HG03469 (cell line): ENCODE measurements at regions not wholly inside any gene's neighbourhood (a gene's known extent, or its start where the extent isn't known, plus 50 kb on each side); places are given as distances from the start of the nearest gene placed in this dataset.

ENCODE experiments used
- ATAC-seq: cut with Tn5 transposase; IDR thresholded peaks from one replicate; pipeline ENCODE4 v1.9.1; 2021; ENCODE audit warnings: mild to moderate bottlenecking, moderate library complexity, moderate number of reproducible peaks; ENCODE audit not compliant: unreplicated experiment

- no peak for ATAC-seq
Observed at GRCh38 chr10:4070184-4070583, 285.2 kb upstream of the KLF6 start.

- no peak for ATAC-seq
Observed at GRCh38 chr10:4069491-4069890, 284.5 kb upstream of the KLF6 start.

GRCh38 chr10:4068629-4069028, 283.6 kb upstream of the KLF6 start:
- ATAC-seq, result no peak

GRCh38 chr10:4067931-4068561, 283.0 kb upstream of the KLF6 start:
- no peak for ATAC-seq

- ATAC-seq, result no peak
Observed at GRCh38 chr10:4067531-4067930, 282.5 kb upstream of the KLF6 start.

- no peak for ATAC-seq
Observed at GRCh38 chr10:4066581-4067390, 281.8 kb upstream of the KLF6 start.

GRCh38 chr10:4064489-4064888, 279.5 kb upstream of the KLF6 start:
- no peak for ATAC-seq

- no peak for ATAC-seq
Observed at GRCh38 chr10:4063717-4064116, 278.7 kb upstream of the KLF6 start.

- no peak for ATAC-seq
Observed at GRCh38 chr10:4062751-4063150, 277.7 kb upstream of the KLF6 start.

DNA sequence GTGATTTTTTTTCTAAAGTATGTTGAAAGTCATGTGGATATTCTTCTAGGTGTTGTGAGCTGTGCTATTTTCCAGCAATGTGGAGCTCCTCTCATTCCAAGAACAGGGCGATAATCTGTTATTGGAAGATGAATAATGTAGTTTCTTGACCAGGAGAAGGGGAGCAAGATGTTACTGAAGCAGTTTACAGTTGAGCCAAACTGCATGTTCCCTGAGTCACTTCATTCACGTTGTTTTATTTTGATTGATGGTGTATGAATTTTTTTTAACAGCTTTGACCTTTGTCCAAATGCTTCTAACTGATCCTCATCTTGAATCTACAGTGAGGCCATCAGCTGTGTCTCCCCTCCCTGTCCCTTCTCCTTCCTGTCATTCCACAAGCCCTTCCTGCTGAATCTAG, 277.1 kb upstream of the KLF6 start:
- no peak for ATAC-seq

GRCh38 chr10:4061441-4061951, 276.5 kb upstream of the KLF6 start:
- ATAC-seq, result no peak

DNA sequence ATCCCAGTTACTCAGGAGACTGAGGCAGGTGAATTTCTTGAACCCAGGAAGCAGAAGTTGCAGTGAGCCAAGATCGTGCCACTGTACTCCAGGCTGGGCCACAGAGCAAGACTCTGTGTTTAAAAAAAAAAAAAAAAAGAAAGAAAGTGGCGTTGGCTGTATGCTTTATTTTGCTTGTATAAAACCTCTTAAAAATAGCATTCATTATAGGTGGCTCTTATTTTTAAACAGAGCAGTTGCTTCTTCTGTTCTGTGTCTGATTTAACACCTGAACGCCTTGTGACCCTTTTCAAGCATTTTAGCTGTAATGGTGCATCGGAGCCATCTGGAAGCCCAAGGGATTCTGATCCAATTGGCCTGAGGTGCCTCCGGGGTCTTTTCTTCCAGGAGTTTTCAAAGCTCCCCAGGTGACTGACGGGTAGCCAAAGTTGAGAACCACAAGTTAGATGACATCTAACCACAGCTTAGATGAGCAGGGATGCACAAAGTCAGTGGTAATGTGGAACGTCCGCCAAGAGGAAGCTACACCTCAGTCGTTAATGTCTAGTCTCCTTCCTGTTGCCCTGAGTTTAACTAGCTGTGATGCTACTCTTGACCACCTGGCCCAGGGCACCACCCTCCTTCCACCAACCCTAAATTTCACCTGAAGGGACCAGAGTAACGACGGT, 274.6 kb upstream of the KLF6 start:
- ATAC-seq, result no peak

GRCh38 chr10:4058514-4059029, 273.6 kb upstream of the KLF6 start:
- no peak for ATAC-seq

DNA sequence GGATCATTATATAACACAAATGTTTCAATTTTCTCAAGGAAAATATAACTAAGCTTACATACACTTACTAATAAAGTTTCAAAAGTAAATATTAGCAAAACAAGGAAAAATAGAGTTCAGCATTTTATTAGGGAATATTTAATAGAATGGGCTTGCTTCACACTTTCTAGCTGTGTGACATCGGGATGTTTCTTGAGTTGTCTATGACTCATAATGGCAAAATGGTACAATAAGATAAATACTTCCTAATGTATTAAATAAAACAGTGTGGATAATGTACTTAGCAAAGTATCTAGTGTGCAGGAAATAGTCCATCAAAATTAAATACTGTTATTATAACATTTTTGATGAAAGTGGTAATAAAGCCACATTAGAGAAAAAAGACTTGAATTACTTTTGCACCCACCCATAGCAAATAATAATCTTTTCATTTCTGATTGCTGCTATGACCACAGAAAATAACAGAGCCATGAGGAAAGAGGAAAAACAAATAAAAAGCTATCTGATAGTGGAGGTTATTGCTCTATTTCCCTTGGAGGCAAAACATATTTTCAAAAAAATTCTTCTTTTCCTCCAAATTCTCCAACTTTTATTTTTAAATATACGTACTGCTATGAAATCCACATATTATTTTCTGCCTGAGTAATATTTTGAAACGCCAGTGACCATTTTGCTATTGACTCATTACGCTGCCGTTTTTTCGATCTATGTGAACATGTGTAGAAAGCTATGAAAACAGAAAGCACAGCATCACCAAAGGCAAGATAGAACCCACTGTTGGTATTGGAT, 272.9 kb upstream of the KLF6 start:
- no peak for ATAC-seq

DNA sequence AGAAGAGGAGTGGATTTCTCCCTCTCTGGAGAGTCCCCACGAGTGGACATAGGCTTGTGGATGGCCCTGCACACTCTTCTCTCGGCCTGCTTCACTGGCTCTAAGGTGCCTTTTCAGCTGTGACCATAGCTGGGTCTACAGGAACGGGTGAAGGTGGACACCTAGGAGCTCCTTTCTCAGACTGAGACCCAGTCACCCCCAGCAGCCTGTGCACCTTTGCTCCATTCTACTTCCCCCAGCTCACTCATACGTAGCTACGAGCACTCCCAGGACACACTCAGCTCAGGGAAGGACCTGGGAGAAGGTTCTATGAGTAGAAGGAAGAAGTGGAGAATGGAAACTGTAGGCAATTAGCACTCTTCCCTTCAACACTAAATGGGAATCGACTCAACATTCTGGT, 272.0 kb upstream of the KLF6 start:
- no peak for ATAC-seq

DNA sequence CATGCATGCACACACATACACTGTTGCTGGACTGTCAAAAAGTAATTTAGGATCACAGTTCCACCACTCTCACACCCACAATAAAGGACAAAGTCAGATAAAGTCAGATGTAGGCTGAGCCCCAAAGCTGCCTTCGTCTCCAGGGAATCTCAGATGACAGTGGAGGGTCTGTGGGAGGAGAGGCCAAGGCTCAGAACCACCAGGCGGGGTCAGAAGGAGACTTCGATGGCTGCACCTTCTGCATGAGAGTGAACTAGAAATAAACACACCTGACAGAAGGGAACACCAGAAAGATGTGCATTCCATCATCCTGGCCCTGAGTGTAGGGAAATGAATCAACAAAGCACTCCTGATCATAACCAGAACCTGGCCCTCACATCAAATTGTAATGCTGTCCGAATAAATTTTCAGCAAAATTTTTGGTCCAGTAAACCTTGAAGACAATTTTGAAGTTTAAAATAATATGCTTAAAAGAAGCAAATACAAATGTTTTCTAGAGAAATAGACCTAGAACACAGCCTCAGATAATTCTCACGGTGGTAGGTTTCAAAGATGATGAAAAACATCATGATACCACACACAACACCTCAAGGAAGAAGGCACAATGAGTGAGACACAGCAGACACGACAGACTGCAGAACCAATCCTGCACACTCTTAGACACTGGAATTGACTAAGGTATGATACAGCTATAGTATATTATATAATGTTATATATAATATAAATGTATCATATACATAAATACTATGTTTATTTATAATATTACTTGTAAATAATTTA, 269.8 kb upstream of the KLF6 start:
- no peak for ATAC-seq

DNA sequence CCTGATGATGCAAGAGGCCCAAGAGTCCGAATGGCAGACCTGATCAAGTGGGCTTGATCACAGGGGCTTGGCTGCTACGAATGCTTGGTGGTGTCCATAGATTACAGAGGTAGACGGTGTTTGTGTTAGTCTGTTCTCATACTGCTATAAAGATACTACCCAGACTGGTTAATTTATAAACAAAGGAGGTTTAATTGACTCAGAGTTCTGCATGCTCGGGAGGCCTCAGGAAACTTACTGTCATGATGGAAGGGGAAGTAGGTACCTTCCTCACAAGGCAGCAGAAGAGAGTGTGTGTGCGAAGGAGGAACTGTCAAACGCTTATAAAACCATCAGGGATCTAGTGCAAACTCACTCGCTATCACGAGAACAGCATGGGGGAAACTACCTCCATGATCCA, 268.9 kb upstream of the KLF6 start:
- ATAC-seq, result no peak

DNA sequence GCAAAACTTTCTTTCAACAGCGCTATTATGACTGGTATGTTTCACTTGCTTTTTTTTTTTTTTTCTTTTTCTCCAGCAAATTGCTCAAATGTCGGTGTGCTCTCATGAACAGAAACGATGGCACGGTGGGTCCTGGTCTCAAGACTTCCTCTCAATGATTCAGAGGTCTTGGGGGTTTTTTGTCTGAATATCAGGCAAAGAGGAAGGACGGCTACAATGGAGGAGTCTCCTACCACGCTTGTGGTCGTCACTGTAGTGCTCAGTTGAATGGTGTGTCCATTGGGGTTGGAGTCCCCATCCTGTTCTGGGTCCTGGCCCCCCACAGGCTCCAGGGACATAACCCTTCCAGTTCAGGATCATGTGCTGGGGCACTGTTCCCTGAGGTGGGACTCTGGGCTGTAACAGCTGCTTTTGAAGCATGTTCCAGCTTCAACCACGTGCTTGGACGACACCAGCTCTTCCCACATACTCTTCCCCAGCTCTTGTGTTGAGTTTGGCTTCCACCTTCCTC, 266.7 kb upstream of the KLF6 start:
- ATAC-seq, result no peak

GRCh38 chr10:4051011-4051640, 266.1 kb upstream of the KLF6 start:
- no peak for ATAC-seq
